ENCODE measurements at regions not wholly inside any gene's neighbourhood (a gene's known extent, or its start where the extent isn't known, plus 50 kb on each side); places are given as distances from the start of the nearest gene placed in this dataset.

GRCh38 chr15:62777671-62778070 is 264.9 kb upstream of the TPM1 start:
- DNase-seq (ENCODE audit: low read depth): no peak

GRCh38 chr15:62779036-62779770 is 263.3 kb upstream of the TPM1 start:
- no peak for DNase-seq (ENCODE audit: low read depth)

- DNase-seq (ENCODE audit: low read depth): no peak
Measured at GRCh38 chr15:62779899-62780298, 262.6 kb upstream of the TPM1 start.

- no peak for DNase-seq (ENCODE audit: low read depth)
Measured at GRCh38 chr15:62781081-62781497, 261.5 kb upstream of the TPM1 start.

- no peak for DNase-seq (ENCODE audit: low read depth)
Measured at GRCh38 chr15:62782071-62782841, 260.3 kb upstream of the TPM1 start.

GRCh38 chr15:62782896-62783295 is 259.7 kb upstream of the TPM1 start:
- no peak for DNase-seq (ENCODE audit: low read depth)

GRCh38 chr15:62783303-62783957 is 259.1 kb upstream of the TPM1 start:
- no peak for DNase-seq (ENCODE audit: low read depth)

GRCh38 chr15:62785881-62786828 is 256.4 kb upstream of the TPM1 start:
- no peak for DNase-seq (ENCODE audit: low read depth)

GRCh38 chr15:62787401-62787800 is 255.1 kb upstream of the TPM1 start:
- DNase-seq (ENCODE audit: low read depth): no peak

- DNase-seq (ENCODE audit: low read depth): no peak
Measured at GRCh38 chr15:62788224-62788623, 254.3 kb upstream of the TPM1 start.

GRCh38 chr15:62790546-62790945 is 252.0 kb upstream of the TPM1 start:
- DNase-seq (ENCODE audit: low read depth): no peak

- DNase-seq (ENCODE audit: low read depth): no peak
Measured at GRCh38 chr15:62791694-62792093, 250.9 kb upstream of the TPM1 start.

- no peak for DNase-seq (ENCODE audit: low read depth)
Measured at GRCh38 chr15:62792986-62793751, 249.4 kb upstream of the TPM1 start.

GRCh38 chr15:62793752-62794144 is 248.8 kb upstream of the TPM1 start:
- DNase-seq (ENCODE audit: low read depth): no peak

- no peak for DNase-seq (ENCODE audit: low read depth)
Measured at GRCh38 chr15:62795171-62795570, 247.4 kb upstream of the TPM1 start.

- no peak for DNase-seq (ENCODE audit: low read depth)
Measured at GRCh38 chr15:62795700-62796695, 246.5 kb upstream of the TPM1 start.

GRCh38 chr15:62797171-62797570 is 245.4 kb upstream of the TPM1 start:
- no peak for DNase-seq (ENCODE audit: low read depth)

- no peak for DNase-seq (ENCODE audit: low read depth)
Measured at GRCh38 chr15:62798536-62798935, 244.0 kb upstream of the TPM1 start.

GRCh38 chr15:62799037-62799436 is 243.5 kb upstream of the TPM1 start:
- DNase-seq (ENCODE audit: low read depth): no peak

- no peak for DNase-seq (ENCODE audit: low read depth)
Measured at GRCh38 chr15:62799919-62800318, 242.6 kb upstream of the TPM1 start.
